NOMO-1 treated with DMSO at 0.1 percent for 48 hours (cell line): ENCODE measurements at regions not wholly inside any gene's neighbourhood (a gene's known extent, or its start where the extent isn't known, plus 50 kb on each side); places are given as distances from the start of the nearest gene placed in this dataset.

ENCODE experiments used
- DNase-seq: peaks from one replicate; lab custom pipeline; 2025; ENCODE audit not compliant: unreplicated experiment; lab: John Stamatoyannopoulos, UW

GRCh38 chr15:87634361-87634760, 622.2 kb downstream of the NTRK3 start:
- no peak for DNase-seq

- DNase-seq, result peak; percentile 85
Measured at GRCh38 chr15:87633525-87633924, 623.0 kb downstream of the NTRK3 start.

DNA sequence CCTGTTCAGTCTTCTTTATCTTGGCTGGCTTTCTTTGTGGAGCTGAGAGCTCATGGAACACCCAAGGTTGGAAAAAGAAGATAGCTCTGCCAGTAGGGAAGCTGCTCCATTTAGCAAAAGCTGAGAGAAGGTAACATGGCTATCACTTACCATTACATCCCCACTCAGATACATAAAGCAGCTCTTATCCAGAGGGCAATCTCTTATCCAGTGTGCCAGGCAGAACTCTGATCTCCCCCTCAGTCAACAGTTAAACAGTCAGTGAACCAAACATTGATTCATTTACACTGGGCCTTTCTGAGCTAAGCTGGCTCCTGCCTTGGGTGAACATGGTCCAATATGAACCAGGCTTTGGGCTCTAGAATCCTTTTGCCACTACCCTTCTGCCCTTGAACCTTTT, 624.2 kb downstream of the NTRK3 start:
- DNase-seq, result no peak

- DNase-seq, result no peak
Measured at GRCh38 chr15:87631775-87632174, 624.8 kb downstream of the NTRK3 start.

- no peak for DNase-seq
Measured at GRCh38 chr15:87631093-87631492, 625.4 kb downstream of the NTRK3 start.

DNA sequence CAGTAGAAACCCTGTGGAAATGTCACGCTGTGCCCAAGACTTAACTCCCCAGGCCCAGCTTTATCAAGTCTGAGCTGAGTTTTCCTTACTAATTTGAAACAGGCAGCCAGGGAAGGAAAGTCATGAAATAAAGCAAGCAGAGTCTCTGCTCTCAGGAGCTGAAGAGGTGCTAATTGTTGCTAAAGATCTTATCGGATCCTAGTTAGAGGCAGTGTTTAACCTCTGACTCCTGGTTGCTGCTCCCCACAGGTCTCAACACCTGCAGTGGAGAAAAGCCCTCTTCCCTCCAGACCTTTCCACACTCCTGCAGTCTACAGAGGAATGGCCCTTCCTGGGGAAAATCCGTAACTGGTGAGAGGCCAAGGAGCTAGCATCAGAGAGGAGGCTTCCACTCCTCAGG, 628.2 kb downstream of the NTRK3 start:
- DNase-seq, result no peak

DNA sequence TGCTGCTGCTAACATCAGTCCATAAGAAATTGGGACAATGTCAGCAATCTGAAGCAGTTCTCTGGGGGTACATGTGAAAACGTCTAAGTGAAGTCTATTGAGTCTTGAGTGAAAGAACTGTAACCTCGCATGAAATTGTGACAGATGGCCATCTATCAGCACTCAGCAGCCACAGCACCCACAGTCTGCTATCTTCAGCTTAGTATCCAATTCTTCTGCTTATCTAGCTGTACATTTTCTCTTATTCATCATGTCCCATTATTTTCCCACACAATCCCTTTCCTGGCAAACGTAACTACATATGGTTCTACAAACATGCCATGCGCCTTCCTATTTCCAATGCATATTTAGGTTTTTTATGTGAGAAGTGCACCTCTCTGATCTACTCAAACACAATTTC, 629.7 kb downstream of the NTRK3 start:
- no peak for DNase-seq

DNA sequence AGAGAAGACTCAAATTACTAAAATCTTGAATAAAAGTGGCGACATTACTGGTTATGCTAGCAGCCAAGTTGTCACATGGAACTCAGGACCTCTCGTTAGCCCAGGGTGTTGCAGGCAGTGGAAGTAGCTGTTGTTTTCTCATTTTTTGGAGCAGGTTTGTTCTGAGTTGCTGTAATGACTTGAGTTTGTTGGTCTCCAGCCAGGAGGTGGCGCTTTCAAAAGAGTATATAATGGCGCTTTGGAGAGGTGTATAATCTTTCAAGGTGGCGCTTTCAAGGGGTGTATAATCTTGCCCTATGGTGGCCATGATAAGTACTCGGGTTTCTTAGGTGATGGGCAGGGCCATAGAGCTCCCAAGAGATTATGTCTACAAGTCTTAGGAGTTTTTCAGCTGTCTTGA, 632.7 kb downstream of the NTRK3 start:
- DNase-seq, result no peak

DNA sequence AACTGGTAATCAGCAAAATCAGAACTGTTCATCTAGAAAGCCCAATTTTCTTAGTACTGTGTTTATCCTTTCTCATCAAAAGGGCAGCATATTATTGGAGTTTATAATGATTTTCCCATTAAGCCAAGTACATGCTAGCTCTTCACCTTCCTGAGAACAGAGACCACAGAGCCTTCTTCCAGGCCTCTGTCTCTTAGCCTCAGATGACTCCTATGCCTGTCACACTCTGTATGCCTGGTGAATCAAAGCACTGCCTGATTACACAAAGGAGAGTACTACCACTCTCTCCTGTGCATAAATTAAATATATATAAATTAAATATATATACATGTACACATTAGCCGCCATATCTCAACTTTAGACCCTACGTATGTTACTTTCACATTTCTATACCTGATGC, 636.1 kb downstream of the NTRK3 start:
- DNase-seq, result no peak

DNA sequence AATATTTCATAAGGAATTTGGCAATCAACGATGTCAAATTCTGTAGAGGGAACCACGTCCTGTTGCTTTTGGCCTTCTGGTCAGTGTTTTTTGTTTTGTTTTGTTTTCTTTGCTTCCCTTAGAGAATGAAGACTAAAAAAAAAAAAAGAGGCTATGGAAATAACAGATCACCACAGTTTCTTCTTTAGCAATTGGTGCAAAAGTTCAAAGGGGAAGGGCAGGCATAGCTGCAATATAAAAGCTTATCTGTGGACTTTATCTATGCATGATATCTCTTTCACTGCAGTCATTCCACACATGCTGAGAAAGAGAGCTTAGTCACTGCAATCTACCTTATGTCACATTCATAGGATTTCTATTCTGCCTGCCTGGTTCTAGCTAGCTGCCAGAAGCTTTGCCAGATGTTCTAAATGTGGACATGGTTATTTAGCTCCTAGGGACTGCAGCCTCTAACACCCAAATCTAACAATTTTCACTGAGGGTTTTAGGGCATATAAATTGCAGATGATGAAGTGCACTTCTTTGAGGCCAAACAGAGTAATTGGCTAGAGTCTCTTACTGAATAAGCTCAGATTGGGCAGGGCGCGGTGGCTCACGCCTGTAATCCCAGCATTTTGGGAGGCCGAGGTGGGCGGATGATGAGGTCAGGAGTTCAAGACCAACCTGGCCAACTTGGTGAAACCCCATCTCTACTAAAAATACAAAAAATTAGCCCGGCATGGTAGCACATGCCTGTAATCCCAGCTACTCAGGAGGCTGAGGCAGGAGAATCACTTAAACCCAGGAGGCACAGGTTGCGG, 637.2 kb downstream of the NTRK3 start:
- peak; percentile 36 for DNase-seq

DNA sequence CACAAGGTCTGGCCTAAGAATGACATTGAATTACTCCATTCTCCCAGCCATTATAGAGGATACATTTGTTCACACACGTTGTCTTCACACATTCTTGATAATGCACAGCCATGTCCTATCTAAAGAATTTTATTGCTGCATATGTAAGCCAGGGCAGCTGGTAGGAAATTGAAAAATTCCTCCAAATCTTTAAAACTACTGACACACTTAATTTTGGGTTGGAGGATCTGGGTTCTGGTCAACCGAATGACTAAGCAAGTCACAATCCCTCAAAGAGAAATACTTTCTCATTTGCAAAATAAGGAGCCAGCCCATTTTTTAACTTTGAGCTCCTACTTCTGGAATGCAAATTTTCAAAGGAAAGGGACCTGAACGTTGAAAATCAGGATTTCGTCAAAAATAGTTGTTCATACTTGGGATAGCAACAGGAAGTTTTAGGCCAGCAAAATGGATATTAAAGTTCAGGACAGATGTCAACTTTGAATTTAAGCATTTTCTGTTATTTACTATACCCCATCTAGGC, 638.3 kb downstream of the NTRK3 start:
- DNase-seq, result no peak

GRCh38 chr15:87614704-87615103, 641.8 kb downstream of the NTRK3 start:
- DNase-seq, result no peak

- DNase-seq, result peak; percentile 88
Measured at GRCh38 chr15:87610366-87610765, 646.2 kb downstream of the NTRK3 start.

- no peak for DNase-seq
Measured at GRCh38 chr15:87609894-87610293, 646.6 kb downstream of the NTRK3 start.

DNA sequence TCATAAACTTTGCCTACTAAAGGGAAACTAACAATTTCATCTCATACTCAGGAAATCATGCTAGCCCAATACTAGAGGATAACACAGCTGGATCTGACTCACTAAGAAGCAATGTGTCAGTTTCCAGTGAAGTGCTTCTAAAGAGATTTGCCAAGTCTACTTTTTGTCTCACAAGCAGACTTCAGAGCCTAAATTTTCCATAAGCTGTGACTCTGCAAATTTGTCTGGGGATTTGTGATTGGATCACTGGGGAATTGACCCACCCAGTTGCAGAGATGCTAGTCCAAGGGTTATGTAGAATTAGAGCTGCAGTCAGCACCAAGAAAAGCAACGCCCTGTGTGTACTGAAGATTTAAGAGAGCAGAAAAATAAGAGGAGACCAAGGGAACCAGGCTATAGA, 647.1 kb downstream of the NTRK3 start:
- DNase-seq, result no peak

DNA sequence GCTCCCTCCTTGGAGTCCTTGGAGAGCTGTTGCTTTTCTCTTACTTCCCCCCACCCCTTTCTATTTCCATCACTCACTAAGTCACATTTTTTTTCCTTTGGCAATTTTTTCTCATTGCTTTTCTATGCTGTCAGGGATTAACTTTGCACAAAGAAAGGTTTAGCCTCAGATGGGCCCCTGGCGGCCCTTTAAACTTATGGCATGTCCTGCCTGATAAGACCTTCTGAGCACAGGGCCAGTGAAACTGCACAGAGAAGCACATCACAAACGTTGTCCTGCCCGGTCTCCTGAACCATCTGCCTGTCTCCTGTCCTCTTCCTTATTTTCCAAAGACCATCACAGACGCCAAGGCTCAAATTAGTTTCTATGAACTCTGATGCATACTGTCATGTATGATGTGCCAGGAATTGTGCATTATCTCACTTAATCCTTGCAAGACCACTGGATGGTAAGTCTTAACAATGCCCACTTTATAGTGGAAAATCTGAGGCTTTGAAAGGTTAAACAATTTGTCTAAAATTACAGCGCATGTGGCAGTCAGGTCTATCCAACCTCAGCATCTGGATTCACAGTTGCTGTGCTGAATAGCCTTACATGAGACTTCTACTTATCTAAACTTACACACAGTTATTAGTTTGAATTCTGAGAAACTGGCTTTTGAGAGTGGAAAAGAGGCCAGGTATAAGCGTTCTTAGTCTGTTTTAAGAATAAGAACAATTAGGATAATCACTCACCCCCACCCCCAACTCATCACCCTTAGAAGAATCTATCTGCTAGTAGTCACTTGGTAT, 648.1 kb downstream of the NTRK3 start:
- DNase-seq, result no peak

DNA sequence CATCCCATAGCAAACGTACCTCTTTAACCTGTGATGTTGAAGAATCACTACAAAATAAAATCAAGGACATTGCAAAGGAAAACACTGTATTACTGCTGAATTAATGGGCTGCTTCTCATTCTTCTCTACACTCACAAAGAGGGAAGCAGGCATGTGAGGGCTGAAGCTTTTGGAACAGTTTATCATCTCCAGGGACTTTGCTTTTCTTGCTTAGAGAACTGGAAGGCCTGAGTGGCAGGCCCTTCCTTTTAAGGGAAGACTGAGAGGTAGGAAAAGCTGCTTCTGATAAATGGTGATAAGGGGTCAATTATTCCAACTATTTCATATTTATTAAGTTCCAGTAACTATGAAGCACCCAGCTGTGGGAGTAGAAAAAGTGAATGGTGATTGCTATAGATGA, 649.6 kb downstream of the NTRK3 start:
- DNase-seq, result no peak

DNA sequence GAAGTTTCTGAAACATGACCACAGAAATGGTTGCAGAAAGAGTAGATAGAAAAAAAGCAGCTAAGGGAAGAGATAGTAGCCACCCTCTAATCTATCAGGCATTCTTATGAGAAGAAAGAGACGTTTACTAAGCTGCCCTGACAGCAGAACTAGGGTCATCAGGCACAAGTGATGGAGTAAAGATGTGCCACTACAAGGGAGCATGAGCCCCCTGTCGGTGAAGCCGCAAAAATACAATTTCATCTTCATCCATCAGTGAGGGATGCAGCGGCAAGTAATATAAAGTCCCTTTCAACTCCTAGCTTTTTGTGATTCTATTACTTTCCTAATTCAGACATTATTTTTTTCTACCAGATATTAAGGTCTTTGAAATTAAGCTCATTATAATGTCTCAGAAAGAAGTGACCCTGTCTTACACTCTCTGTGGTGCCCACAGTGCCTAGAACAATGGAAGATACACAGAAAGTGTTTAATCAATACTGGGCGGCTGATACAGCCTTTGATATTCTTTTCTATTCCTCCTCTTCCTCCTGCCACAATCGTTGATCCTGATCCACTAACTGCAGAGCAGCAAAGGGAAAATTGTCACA, 651.6 kb downstream of the NTRK3 start:
- peak; percentile 12 for DNase-seq

DNA sequence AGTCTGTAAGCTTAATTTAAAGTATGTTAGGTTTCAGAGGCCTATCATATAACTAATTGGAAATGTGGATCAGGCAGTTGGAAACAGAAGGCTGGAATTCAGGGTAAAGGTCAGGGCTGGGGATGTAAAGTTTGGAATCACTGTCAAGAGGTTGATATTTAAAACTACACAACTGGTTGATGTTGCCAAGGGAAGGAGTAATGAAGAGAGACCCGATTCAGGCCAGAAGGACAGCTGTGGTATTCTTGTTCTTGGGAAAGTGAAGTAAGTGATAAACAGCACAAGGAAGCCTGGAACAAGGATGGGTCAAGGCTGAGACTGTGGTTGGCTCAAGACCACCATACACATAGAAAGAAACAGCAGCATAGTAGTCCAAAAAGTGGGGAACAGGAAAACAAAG, 654.2 kb downstream of the NTRK3 start:
- DNase-seq, result no peak

DNA sequence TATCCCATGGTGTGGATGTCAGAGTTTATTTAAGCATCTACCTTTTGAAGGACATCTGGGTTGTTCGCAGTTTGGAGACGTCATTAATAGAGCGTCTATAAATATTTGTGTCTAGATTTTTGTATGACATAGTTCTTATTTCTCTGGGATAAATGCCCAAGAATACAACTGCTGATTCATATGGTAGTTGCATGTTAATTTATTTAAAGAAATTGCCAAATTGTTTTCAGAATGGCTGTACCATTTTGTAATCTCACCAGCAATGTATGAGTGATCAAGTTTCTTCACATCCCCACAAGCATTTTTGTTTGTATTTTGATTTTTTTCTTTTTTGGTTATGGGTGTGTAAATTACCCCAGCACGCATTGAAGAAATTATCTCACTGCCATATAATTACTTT, 656.9 kb downstream of the NTRK3 start:
- no peak for DNase-seq

DNA sequence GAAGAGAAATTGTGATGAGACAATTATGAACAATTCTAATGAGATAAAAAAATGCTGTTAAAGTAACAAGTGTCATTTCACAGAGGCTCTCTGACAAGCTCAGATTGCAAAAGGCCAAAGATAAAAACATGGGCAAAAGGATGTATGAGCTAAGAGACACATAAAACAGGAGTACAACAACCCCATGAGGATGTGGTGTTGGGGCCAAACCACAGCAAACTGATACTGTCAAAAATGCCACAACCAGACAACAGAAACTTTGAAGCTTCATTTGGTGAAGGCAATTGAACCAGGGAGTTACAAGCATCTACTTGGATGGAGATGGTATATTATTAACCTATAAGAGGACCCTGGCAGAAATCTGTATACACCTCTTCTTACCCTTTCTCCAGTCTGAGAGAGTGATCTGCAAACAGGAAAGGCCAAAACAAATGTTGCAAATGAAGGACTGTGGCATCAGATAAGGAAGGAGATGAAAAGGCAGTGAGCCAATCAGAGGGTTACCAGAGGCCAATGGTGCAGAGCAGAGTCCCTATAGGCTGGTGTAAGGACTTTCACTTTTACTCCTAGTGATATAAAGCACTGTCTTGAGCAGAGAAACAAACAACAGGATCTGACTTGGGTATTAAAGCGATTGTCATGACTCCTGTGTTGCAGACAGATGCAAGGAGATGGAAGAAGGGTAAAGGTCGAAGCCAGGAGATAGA, 659.0 kb downstream of the NTRK3 start:
- DNase-seq, result peak; percentile 72
